GM18870 (cell line): ENCODE measurements at regions not wholly inside any gene's neighbourhood (a gene's known extent, or its start where the extent isn't known, plus 50 kb on each side); places are given as distances from the start of the nearest gene placed in this dataset.
"Not testable (repeated sequence)": the region's sequence is repeated elsewhere in the genome, so short reads cannot be mapped to it uniquely, and the experiment has no call there.

Source experiments
- ATAC-seq: cut with Tn5 transposase; IDR thresholded peaks from one replicate; pipeline ENCODE4 v1.9.1; 2021; ENCODE audit warnings: moderate library complexity; ENCODE audit not compliant: unreplicated experiment

DNA sequence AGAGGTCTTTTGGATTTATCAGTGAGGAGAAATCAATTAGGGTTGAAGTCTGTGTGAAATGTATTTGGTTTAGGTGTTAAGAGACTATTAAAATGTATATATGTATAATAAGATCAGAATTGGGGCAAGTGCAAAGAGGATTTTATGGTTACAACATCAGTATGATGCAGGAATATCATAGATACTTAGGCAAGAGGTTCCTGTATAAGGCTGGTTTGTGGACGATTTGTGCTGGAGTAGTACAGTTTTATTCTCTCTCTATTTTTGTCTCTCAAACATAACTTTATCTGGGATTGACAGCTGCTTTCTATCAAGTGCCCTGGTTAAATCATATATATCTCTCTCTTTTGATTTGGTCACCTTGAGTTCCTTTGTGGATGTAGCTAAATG, 142.5 kb downstream of the CTH start:
- no peak for ATAC-seq

DNA sequence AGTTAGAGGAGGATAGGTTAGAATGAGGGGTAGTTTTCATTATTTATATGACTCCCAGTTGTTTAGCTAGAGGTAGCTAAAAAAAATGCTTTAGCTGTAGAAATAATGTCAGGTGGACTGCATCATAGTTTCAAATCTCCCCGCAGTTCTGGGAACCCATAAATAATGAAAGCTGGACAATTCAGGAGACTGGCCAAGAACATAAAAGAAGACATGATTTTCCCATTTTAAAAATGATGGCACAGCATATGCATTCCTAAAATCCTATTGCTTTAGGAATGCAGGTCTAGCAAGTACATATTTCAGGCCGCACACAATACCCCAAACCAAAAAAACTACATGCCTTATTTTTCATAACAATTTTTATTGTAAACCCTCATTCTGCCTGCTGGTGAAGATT, 143.3 kb downstream of the CTH start:
- ATAC-seq, result no peak

DNA sequence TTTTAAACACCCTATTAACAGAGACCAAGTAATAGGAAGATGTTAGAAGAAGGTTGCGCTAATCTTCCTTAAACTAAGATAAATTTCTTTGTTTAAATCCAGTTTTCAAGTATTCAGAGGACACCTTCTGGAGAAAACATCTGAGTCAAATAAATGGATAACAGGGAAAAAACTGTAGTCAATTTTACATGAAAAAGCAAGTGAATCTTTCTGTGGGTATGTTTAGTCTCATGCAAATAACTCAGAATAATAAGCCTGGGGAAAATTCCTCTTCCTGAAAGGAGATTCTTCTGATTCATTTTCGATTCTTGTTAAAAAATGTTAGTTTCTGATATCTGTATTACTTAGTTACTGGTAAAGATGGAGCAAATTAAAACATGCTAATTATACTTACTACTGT, 145.5 kb downstream of the CTH start:
- ATAC-seq, result no peak

DNA sequence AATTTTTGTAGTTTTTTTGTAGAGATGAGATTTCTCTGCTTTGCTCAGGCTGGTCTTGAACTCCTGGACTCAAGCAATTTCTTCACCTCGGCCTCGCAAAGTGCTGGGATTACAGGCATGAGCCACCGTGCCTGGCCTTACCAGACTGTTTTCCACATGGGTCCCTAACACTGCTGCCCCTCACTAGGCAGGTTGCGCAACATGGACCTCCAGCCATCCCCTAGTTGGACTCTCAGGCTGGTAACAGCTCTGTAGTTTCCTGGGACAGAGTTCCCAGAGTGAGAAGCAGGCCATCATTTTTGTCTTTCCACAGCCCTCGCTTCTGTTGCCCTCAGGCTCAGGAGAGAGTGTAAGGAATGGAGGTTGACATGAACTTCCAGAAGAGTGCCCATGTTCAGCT, 156.1 kb downstream of the CTH start:
- no peak for ATAC-seq

DNA sequence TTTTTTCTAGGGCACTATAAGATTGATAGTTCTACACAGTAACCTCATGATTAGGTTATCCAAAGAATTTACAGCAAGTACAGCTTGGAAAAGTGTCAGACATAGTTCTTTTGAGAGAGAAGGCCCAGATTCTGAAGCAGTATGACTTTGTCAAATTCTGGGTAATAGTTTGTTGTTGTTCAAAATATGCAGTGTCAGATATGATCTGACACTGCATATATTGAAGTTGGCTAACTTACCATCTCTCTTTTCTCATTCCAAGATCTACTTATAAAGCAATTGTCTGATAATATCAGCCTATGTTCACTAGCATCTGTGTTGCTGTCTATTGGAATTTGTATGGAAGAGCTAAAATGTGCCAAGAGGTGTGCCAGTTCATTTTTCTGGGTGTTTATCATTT, 160.1 kb downstream of the CTH start:
- no peak for ATAC-seq

DNA sequence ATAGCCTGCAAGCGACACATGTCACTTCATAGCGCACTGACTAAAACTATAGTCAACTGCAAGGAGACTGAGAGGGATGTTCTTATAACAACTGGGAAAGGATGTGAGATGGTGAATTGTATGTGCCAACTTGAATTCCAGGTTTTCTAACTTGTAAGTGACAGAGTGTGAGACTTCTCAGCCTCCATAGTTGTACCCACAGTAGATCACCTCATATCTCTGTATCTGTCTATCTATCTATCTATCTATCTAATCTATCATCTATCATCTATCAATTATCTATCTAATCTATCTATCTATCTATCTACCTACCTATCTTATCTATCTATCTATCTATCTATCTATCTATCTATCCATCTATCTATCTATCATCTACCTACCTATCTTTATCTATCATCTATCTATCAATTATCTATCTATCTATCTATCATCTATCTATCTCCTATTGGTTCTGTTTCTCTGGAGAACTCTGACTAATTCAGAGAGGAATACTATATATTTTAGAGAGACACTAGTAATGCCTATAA, 162.3 kb downstream of the CTH start:
- no peak for ATAC-seq

DNA sequence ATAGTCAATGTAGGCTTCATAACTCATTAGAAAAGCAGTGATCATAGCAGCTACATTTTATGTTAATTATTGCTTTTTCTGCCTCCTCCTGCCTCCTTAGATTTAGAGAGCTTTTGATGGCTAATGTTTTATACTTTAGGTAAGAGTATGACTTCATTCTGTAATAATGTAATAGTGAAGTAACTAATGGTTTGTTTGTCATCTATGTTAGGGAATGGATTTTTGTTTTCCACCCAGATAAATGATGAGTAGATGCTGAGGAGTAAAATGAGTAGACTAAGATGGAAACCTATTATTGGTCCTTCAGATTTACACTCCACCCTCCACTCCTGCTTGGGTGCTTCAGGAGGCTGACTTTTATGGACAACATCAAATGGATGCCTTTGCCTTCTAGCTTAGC, 170.6 kb downstream of the CTH start:
- no peak for ATAC-seq

DNA sequence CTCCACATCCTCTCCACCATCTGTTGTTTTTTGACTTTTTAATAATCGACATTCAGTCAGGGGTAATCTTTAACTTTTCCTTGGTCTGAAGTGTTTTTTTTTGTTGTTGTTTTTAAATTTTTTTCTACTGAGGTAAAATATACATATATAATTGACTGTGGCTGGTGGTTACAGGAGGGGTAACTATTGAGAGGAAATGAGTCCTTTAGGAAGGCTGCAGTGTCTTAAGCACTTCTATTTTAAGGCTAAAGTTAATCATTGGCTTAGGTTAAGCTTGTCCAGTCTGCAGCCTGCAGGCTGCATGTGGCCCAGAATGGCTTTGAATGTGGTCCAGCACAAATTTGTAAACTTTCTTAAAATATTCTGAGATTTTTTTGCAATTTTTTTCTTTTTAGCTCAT, 172.5 kb downstream of the CTH start:
- ATAC-seq, result peak; percentile 99

DNA sequence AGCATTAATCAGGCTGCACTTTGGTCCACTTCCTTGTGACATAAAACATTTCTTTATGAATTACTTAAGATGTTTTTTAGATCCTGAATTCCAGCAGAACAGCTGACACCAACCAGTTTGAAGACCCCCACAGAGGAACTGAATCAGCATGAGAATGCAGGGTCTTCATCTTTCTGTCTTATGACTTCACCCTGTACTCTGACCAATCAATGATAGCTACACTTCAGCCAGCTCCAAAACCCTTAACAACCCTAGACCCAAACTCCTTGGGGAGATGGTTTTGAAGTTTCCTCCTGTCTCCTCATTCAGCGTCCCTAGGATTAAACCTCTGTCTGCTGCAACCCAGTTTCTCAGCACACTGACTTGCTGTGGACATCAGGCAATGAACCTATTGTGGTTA, 175.0 kb downstream of the CTH start:
- ATAC-seq, result no peak

DNA sequence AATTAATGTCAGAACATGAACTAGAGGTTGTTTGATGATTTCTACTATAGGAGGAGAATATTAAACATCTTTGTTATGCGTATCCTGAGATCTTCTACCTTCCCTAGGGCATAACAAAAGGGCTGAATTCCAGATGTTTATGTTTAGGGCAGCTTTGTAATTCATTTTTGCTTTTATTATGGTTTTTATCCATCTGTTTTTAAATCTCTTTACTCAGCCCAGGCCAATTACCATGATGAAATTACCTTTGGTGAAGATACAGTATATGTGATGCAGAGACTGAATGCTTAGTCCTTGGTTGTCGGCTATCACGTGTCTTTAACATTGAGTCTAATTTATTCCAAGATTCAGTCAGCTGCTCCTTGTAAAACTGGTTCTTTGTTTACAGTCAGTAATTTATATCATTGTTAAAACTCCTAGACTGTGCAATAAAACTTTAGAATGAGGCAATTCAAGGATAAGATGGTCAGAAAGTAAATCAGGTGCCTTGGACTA, 176.9 kb downstream of the CTH start:
- ATAC-seq, result no peak

DNA sequence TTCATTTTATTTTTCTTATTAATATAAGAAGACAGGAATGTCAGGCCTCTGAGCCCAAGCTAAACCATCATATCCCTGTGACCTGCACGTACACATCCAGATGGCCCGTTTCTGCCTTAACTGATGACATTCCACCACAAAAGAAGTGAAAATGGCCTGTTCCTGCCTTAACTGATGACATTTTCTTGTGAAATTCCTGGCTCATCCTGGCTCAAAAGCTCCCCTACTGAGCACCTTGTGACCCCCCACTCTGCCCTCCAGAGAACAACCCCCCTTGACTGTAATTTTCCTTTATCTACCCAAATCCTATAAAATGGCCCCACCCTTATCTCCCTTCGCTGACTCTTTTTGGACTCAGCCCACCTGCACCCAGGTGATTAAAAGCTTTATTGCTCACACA, 182.5 kb downstream of the CTH start:
- not testable (repeated sequence) for ATAC-seq

DNA sequence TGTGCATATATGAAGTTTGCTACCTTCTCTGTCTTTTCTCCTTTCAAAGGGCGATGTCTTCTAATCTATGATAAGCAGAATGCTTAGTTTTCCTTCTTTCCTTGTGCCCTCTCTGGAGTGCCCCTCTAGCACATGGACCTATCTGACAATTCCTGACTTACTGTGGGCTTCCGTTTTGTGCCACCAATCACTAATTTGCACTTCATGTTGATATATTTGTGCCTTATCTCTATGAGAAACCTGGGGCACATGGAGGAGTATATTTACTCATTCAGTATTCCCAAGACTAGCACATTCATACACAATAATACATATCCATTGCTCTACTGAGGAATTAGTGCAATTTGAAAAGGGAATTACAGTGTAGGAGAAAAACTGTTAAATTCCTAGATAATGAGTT, 197.7 kb downstream of the CTH start:
- no peak for ATAC-seq

DNA sequence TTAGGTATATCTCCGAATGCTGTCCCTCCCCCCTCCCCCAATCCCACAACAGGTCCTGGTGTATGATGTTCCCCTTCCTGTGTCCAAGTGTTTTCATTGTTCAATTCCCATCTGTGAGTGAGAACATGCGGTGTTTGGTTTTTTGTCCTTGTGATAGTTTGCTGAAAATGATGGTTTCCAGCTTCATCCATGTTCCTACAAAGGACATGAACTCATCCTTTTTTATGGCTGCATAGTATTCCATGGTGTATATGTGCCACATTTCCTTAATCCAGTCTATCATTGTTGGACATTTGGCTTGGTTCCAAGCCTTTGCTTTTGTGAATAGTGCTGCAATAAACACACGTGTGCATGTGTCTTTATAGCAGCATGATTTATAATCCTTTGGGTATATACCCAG, 199.1 kb downstream of the CTH start:
- not testable (repeated sequence) for ATAC-seq

DNA sequence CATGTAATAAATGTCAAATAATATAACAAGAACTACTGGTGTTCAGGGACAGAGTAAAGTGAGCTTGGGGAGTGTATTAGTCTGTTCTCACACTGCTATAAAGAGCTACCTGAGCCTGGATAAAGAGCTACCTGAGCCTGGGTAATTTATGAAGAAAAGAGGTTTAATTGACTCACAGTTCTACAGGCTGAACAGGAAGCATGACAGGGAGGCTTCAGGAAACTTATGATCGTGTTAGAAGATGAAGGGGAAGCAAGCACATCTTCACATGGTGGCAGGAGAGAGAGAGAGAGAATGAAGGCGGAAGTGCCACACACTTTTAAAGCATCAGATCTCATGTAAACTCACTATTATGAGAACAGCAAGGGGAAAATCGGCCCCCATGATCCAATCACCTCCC, 205.9 kb downstream of the CTH start:
- ATAC-seq, result no peak

DNA sequence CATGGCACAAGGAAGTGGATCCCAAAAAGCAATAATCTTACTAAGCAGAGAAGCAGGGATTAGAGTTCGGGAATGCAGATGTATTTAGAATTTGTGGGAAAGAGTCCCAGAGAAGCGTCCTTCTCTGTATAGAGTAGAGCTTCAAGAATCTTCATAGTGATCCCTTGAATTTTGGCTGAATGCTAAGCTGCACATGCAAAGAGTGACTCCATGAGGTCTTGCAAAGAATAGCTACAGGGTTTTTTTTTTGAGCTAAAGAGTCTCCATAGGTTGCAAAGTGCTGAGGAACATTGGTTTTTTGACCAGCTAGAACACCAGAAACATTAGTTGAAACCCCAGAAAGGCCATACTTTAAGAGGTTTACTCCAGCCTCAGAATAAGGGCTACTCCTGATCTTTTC, 206.7 kb downstream of the CTH start:
- ATAC-seq, result no peak

DNA sequence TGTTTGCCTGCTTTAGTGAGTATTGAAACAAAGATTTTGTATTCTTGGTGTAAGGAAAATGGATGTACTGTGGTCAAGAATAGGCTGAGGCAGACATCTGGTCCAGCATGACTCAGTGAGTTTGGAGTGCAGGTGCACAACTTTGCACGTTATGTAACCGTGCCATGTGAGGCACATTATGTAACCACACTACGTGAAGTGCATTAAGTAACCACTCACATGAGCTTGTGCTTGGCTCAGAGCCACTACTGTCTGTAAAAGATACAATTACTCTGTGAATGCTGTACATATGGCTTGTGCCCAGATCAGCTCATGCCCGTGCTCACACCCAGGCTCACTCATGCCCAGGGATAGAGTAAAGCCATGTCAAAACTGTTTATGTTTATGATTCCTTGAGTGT, 216.8 kb downstream of the CTH start:
- no peak for ATAC-seq

DNA sequence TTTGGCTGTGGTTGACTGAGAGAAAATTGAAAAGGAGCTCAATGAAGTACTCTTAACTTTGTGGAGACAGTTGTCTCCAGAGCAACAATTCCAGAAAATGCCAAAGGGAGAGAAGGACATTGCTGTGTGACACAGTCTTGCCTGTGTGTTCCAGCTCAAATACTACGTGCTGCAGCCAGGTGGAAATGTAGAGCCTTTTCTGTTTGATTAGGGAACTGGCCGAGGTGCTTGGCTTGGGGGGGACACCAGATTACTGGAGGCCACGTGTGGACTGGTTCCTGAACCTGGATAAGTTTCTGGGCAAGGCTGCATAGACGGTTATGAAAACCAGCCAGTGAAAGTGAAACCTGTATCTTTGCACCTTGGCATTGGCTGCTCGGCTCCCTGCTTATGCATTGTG, 217.9 kb downstream of the CTH start:
- no peak for ATAC-seq

DNA sequence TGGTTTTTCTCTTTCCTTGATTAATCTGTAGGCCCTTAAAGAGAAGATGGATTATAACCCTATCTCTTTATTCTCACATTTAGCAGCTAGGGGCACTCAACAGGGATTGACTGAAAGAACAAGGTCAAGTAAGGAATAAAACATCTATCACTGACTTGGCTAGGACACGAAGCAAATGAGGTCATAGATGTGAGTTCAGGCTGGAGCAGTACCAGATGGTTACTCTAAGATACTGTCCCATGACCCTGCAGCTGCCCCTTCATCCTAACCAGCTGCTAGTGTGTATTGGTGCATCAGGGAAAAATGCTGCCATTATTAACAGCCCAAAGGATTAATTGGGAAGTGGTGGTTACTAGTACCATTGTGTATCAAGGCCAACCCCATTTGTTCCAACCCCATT, 221.9 kb downstream of the CTH start:
- no peak for ATAC-seq

DNA sequence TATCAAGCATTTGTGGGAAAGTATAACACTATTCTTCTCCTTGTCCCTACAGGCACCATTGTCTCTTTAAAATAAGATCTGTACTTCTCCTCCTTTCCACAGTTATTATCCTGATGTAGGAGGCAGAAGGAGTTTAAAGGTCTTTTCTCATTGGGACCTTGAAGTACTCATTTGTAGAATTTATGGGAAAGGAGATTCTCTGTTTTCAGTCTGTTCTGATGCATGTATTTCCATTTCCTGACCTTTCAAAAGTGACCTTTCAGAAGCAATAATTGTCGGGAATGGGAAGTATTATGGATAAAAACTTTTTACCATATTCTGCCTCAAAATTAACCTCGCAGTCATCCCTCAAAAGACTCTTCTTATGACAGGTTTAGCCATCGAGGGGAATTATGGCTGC, 224.8 kb downstream of the CTH start:
- ATAC-seq, result no peak

DNA sequence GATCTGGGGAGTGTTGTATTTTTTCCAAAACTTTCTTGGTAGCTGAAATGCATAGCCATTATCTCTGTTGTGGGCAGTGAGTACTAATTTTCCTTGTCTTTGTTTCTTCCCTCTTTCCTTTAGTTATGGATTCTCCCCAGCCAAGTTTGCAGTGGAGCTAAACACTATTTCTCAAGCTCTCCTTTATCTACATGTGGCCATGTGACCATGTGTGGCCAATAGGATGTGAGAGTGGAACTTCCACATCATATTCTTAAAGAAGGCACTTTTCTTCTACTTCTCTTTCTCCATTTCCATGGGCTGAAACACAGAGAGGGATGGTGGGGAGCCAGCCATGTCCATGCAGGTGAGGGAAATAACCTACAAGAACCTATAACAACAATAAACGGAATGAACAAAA, 230.8 kb downstream of the CTH start:
- ATAC-seq, result no peak

DNA sequence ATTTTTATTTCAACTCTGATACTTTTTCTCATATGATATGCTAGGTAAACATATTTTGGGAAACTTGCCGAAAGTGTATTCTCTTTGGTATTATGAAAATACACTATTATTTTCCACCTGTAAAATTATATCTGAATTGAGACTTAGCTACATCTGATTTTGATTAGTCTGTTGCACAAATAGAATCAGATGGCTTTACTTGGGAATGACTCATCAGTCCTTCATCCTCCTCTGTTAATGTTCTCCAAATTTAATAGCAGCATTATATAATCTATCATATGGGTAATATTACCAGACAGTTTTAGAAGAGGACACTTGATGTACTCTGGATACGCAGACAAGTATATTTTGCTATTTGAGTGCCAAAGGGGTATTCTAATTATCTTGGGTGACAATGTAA, 245.3 kb downstream of the CTH start:
- ATAC-seq, result no peak

DNA sequence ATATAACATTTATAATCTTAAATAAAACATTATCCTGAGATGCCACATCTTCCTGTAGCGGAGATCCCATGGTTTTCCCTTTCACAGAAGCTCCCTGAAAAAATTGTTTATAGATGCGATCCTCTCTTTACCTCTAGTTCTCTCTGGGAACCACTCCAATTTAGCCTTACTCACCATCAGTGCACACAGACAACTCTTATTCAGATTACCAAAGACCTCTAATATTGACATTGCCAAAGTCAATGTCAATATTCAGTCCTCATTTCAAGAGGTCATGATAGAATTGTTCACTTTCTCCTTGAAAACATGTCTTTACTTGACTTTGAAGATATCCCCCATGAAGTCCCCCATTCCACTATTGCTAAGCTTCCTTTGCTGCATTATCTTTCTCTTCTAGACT, 248.8 kb downstream of the CTH start:
- no peak for ATAC-seq

DNA sequence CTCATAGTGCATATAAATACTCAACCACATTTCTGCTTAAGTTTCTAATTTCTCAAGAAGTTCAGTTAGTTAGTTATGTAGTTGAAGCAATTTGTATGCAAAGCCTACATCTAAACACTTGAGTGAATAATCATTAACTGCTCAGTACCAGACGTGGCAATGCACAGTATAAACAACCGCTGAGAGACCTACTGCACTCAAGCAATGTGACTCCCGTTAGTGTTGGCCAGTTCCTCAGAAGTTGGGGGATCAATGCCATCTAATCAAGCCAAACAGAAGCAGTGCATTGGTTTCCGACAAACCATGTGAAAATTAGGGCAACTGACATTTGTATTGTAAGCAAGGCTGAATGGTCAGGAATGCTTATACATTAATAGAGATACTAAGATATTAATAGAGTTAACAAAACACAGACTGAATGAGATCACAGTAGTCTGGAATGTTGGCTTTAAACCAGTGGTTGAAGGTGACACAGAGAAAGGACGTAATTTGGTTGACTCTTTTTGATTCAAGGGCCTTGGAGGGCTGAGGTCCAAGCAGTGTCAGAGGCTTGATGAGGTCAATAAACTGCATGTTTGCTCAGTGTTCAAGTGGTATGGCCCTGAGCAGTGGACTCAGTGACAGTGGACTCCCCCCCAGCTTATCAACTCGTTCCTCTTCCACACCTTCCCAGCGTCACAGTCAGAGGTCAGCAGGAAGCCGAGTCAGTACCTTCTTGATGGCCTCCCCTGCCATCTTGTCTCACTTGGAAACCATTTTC, 255.5 kb downstream of the CTH start:
- ATAC-seq, result no peak
